IMR-90 (cell line): ENCODE measurements at regions not wholly inside any gene's neighbourhood (a gene's known extent, or its start where the extent isn't known, plus 50 kb on each side); places are given as distances from the start of the nearest gene placed in this dataset.

Experiments used
- ATAC-seq: fragments of 200-7000 bp; cut with Tn5 transposase; 2 replicates; pipeline ENCODE4 v1.9.1; 2020; ENCODE audit warnings: low read depth, mild to moderate bottlenecking, moderate library complexity
- BruUV-seq: library from RNA; stranded (reverse); fragments of 400-500 nt; replicated peaks from 2 replicates; lab custom pipeline; 2021; lab: Mats Ljungman, UMichigan
- CTCF ChIA-PET: fragments of 300-600 bp; formaldehyde crosslinking; extraction: SDS; loops from one replicate; lab custom pipeline; 2021; ENCODE audit warnings: antibody characterized with exemption; lab: Yijun Ruan, JAX
- POLR2A ChIA-PET: fragments of 300-600 bp; sonication (Branson Sonifier 250); formaldehyde crosslinking; loops from one replicate; lab custom pipeline; 2022; ENCODE audit warnings: antibody characterized with exemption; ENCODE audit not compliant: unreplicated experiment; lab: Charles Lee
- DNase-seq: peaks from one replicate; pipeline ENCODE4 v3.0.0; 2013
- H2AFZ ChIP-seq: replicated peaks from 2 replicates; pipeline ENCODE3; 2013; ENCODE audit warnings: low read length, mild to moderate bottlenecking; ENCODE audit not compliant: poor library complexity
- H2AK5ac ChIP-seq: 2 replicates; pipeline ENCODE4 v1.6.1; 2013; ENCODE audit warnings: low read depth, low read length, inconsistent platforms
- H2AK9ac ChIP-seq: replicated peaks from 2 replicates; pipeline ENCODE3; 2013; ENCODE audit warnings: mild to moderate bottlenecking, low read depth, low read length, moderate library complexity; ENCODE audit not compliant: poor library complexity
- H2BK120ac ChIP-seq: 2 replicates; pipeline ENCODE4 v1.6.1; 2013; ENCODE audit warnings: low read depth, low read length, inconsistent platforms
- H2BK15ac ChIP-seq: 3 replicates; pipeline ENCODE4 v1.6.1; 2013; ENCODE audit warnings: low read depth, low read length, inconsistent platforms
- H2BK20ac ChIP-seq: 2 replicates; pipeline ENCODE4 v1.6.1; 2013; ENCODE audit warnings: low read depth, mild to moderate bottlenecking, inconsistent platforms, low read length, moderate library complexity
- H2BK5ac ChIP-seq: 2 replicates; pipeline ENCODE4 v1.6.1; 2013; ENCODE audit warnings: mild to moderate bottlenecking, low read depth, low read length, inconsistent platforms; ENCODE audit not compliant: poor library complexity, severe bottlenecking
- H3K14ac ChIP-seq: replicated peaks from 2 replicates; pipeline ENCODE4 v1.6.1; 2013; ENCODE audit warnings: low read depth, low read length, inconsistent platforms
- H3K18ac ChIP-seq: 2 replicates; pipeline ENCODE4 v1.6.1; 2013; ENCODE audit warnings: low read depth, low read length, control low read depth
- H3K23ac ChIP-seq: 2 replicates; pipeline ENCODE4 v1.6.1; 2013; ENCODE audit warnings: low read depth, low read length, inconsistent platforms
- H3K27ac ChIP-seq: 2 replicates; pipeline ENCODE4 v1.5.1; 2013; ENCODE audit warnings: mild to moderate bottlenecking, control low read depth, low read length; ENCODE audit not compliant: insufficient read depth
- H3K27me3 ChIP-seq: 2 replicates; pipeline ENCODE4 v1.6.1; 2013; ENCODE audit warnings: low read length; ENCODE audit not compliant: control insufficient read depth, insufficient read depth
- H3K36me3 ChIP-seq: 2 replicates; pipeline ENCODE4 v1.6.1; 2013; ENCODE audit warnings: low read length, mixed read lengths; ENCODE audit not compliant: control insufficient read depth, insufficient read depth
- H3K4ac ChIP-seq: 2 replicates; pipeline ENCODE4 v1.6.1; 2013; ENCODE audit warnings: low read depth, low read length, inconsistent platforms
- H3K4me1 ChIP-seq: 2 replicates; pipeline ENCODE4 v1.6.1; 2013; ENCODE audit warnings: low read length, mixed read lengths; ENCODE audit not compliant: control insufficient read depth, insufficient read depth
- H3K4me2 ChIP-seq: 2 replicates; pipeline ENCODE4 v1.6.1; 2013; ENCODE audit warnings: low read depth, mild to moderate bottlenecking, control low read depth, low read length, moderate library complexity
- H3K4me3 ChIP-seq: 2 replicates; pipeline ENCODE4 v1.5.1; 2013; ENCODE audit warnings: low read depth, mild to moderate bottlenecking, control low read depth, low read length, moderate library complexity; ENCODE audit not compliant: insufficient read depth
- H3K56ac ChIP-seq: 2 replicates; pipeline ENCODE4 v1.6.1; 2013; ENCODE audit warnings: low read length, inconsistent platforms; ENCODE audit not compliant: insufficient read depth; ENCODE audit errors: extremely low read depth
- H3K79me1 ChIP-seq, 2 experiments: 2 replicates each; pipeline ENCODE4 v1.6.1; 2013; ENCODE audit warnings: low read length in 2 of 2, inconsistent platforms in 1 of 2, low read depth in 1 of 2
- H3K9ac ChIP-seq: 2 replicates; pipeline ENCODE4 v1.6.1; 2013; ENCODE audit warnings: low read depth, low read length, control low read depth
- H3K9me1 ChIP-seq: 2 replicates; pipeline ENCODE4 v1.6.1; 2013; ENCODE audit warnings: low read length, inconsistent platforms; ENCODE audit not compliant: insufficient read depth
- H3K9me3 ChIP-seq: 2 replicates; pipeline ENCODE4 v1.6.1; 2013; ENCODE audit warnings: low read length; ENCODE audit not compliant: control insufficient read depth, insufficient read depth
- H4K20me1 ChIP-seq: 2 replicates; pipeline ENCODE4 v1.6.1; 2013; ENCODE audit warnings: low read length, inconsistent platforms; ENCODE audit not compliant: insufficient read depth
- H4K5ac ChIP-seq: 2 replicates; pipeline ENCODE4 v1.6.1; 2013; ENCODE audit warnings: mild to moderate bottlenecking, low read depth, low read length, control low read depth
- H4K8ac ChIP-seq, 2 experiments: 2 replicates each; pipeline ENCODE4 v1.6.1; 2013; ENCODE audit warnings: low read depth in 2 of 2, low read length in 2 of 2, control low read depth in 1 of 2, inconsistent platforms in 1 of 2
- H4K91ac ChIP-seq: 2 replicates; pipeline ENCODE4 v1.6.1; 2013; ENCODE audit warnings: low read depth, low read length, inconsistent platforms; ENCODE audit not compliant: insufficient read depth
- BHLHE40 ChIP-seq: fragments of 150-350 bp; IDR thresholded peaks from 2 replicates; pipeline ENCODE4 v1.6.1; 2016; ENCODE audit warnings: mild to moderate bottlenecking, low read depth, low read length
- CEBPB ChIP-seq: IDR thresholded peaks from 2 replicates; pipeline ENCODE4 v1.6.1; 2012; ENCODE audit warnings: low read depth, low read length, improper control_type of control experiment
- CHD1 ChIP-seq: IDR thresholded peaks from 2 replicates; pipeline ENCODE4 v1.6.1; 2012; ENCODE audit warnings: low read depth, low read length, improper control_type of control experiment
- FOS ChIP-seq: fragments of 150-350 bp; IDR thresholded peaks from 2 replicates; pipeline ENCODE4 v1.6.1; 2016; ENCODE audit warnings: low read depth, low read length
- MAFK ChIP-seq: IDR thresholded peaks from 2 replicates; pipeline ENCODE4 v1.6.1; 2012; ENCODE audit warnings: low read depth, low read length, improper control_type of control experiment
- MAZ ChIP-seq: IDR thresholded peaks from 2 replicates; pipeline ENCODE4 v1.6.1; 2012; ENCODE audit warnings: low read depth, mild to moderate bottlenecking, low read length, improper control_type of control experiment, moderate library complexity, borderline replicate concordance
- MXI1 ChIP-seq: IDR thresholded peaks from 2 replicates; pipeline ENCODE4 v1.6.1; 2012; ENCODE audit warnings: low read depth, mild to moderate bottlenecking, low read length, moderate library complexity, borderline replicate concordance
- NFE2L2 ChIP-seq: fragments of 150-350 bp; IDR thresholded peaks from 2 replicates; pipeline ENCODE4 v1.6.1; 2016; ENCODE audit warnings: low read depth, mild to moderate bottlenecking, low read length
- POLR2A ChIP-seq: IDR thresholded peaks from 2 replicates; pipeline ENCODE4 v1.6.1; 2012; ENCODE audit warnings: mild to moderate bottlenecking, low read depth, low read length
- RAD21 ChIP-seq: IDR thresholded peaks from 2 replicates; pipeline ENCODE4 v1.6.1; 2012; ENCODE audit warnings: low read length, improper control_type of control experiment
- RCOR1 ChIP-seq: IDR thresholded peaks from 2 replicates; pipeline ENCODE4 v1.6.1; 2012; ENCODE audit warnings: mild to moderate bottlenecking, low read length, improper control_type of control experiment; ENCODE audit not compliant: insufficient replicate concordance
- RFX5 ChIP-seq: IDR thresholded peaks from 2 replicates; pipeline ENCODE4 v1.8.0; 2012; ENCODE audit warnings: low read depth, mild to moderate bottlenecking, low read length, moderate library complexity
- SMC3 ChIP-seq: fragments of 150-350 bp; IDR thresholded peaks from 2 replicates; pipeline ENCODE4 v1.6.1; 2016; ENCODE audit warnings: low read depth, mild to moderate bottlenecking, antibody characterized with exemption, low read length, moderate library complexity
- WGBS, 2 experiments: methylation state at CpG; one replicate each; pipeline versions ENCODE4 v1.1.5 to v1.1.7; 2013; ENCODE audit warnings: missing lambda C conversion rate in 2 of 2; ENCODE audit not compliant: insufficient read length in 1 of 2; ENCODE audit errors: extremely low coverage in 2 of 2; 5-methylcytosine and 5-hydroxymethylcytosine counted together
- dilution Hi-C: fragments of 300-500 bp; cut with HindIII; formaldehyde crosslinking; loops from one replicate; pipeline ENCODE4 v1.14.3; 2018; ENCODE audit warnings: low sequenced_read_pairs; ENCODE audit not compliant: unreplicated experiment
- in situ Hi-C: fragments of 300-500 bp; cut with MboI; formaldehyde crosslinking; loops from 3 replicates; pipeline ENCODE4 v1.14.3; 2019; ENCODE audit warnings: low sequenced_read_pairs, inconsistent platforms, mixed read lengths
- intact Hi-C: fragments of 100-400 bp; cut with micrococcal nuclease; formaldehyde crosslinking; loops from 2 replicates; pipeline ENCODE4 v1.10.0; 2022
- TF ChIP-seq, protein P1 (sequence below): fragments of 150-350 bp; IDR thresholded peaks from 2 replicates; pipeline ENCODE4 v1.6.1; 2017; ENCODE audit warnings: mild to moderate bottlenecking, antibody characterized with exemption, low read length, low read depth
- TF ChIP-seq, protein P2 (sequence below): conservative IDR thresholded peaks from 2 replicates; pipeline ENCODE4 v1.5.1; 2012; ENCODE audit warnings: mild to moderate bottlenecking, low read depth, low read length, improper control_type of control experiment
- TF ChIP-seq, protein P3 (sequence below): fragments of 150-350 bp; IDR thresholded peaks from 2 replicates; pipeline ENCODE4 v1.6.1; 2016; ENCODE audit warnings: low read depth, mild to moderate bottlenecking, low read length, moderate library complexity, borderline replicate concordance

DNA sequence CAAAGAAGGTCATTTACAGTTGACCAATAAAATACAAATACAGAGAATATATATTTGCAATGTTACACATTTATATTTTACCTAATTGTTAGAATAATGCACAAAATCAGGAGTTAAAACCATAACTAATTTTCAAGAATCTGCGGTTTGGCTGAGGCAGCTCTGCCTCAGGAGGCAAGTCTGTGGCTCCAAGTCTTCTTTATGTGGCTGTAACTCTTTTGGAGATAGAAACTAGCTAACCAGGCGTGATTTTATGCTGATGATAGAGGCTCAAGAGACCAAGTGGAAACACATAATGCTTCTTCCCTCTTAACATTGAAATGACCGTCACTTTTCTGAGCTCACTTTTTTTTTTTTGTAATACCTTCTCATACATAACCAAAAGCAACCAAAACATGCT is 744.7 kb upstream of the CXADR start:
- H3K9me1 ChIP-seq = peaks cover 2% of the 10 kb centered on the region
- H3K27me3 ChIP-seq = no peaks in the 10 kb centered on the region
- dilution Hi-C loops = no loop called here
- TF ChIP-seq FOS = no peak
- TF ChIP-seq CHD1 = no peak
- TF ChIP-seq SMC3 = no peak
- no peak for TF ChIP-seq MXI1
- TF ChIP-seq, protein P1, sequence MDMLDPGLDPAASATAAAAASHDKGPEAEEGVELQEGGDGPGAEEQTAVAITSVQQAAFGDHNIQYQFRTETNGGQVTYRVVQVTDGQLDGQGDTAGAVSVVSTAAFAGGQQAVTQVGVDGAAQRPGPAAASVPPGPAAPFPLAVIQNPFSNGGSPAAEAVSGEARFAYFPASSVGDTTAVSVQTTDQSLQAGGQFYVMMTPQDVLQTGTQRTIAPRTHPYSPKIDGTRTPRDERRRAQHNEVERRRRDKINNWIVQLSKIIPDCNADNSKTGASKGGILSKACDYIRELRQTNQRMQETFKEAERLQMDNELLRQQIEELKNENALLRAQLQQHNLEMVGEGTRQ = no peak
- TF ChIP-seq BHLHE40 = no peak
- no peak for TF ChIP-seq RFX5
- TF ChIP-seq, protein P2, sequence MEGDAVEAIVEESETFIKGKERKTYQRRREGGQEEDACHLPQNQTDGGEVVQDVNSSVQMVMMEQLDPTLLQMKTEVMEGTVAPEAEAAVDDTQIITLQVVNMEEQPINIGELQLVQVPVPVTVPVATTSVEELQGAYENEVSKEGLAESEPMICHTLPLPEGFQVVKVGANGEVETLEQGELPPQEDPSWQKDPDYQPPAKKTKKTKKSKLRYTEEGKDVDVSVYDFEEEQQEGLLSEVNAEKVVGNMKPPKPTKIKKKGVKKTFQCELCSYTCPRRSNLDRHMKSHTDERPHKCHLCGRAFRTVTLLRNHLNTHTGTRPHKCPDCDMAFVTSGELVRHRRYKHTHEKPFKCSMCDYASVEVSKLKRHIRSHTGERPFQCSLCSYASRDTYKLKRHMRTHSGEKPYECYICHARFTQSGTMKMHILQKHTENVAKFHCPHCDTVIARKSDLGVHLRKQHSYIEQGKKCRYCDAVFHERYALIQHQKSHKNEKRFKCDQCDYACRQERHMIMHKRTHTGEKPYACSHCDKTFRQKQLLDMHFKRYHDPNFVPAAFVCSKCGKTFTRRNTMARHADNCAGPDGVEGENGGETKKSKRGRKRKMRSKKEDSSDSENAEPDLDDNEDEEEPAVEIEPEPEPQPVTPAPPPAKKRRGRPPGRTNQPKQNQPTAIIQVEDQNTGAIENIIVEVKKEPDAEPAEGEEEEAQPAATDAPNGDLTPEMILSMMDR = no peak
- no peak for TF ChIP-seq MAFK
- no peak for TF ChIP-seq RAD21
- TF ChIP-seq MAZ = no peak
- TF ChIP-seq CEBPB = no peak
- TF ChIP-seq NFE2L2 = no peak
- TF ChIP-seq RCOR1 = no peak
- TF ChIP-seq POLR2A = no peak
- TF ChIP-seq, protein P3, sequence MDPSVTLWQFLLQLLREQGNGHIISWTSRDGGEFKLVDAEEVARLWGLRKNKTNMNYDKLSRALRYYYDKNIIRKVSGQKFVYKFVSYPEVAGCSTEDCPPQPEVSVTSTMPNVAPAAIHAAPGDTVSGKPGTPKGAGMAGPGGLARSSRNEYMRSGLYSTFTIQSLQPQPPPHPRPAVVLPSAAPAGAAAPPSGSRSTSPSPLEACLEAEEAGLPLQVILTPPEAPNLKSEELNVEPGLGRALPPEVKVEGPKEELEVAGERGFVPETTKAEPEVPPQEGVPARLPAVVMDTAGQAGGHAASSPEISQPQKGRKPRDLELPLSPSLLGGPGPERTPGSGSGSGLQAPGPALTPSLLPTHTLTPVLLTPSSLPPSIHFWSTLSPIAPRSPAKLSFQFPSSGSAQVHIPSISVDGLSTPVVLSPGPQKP = no peak
- ChIA-PET CTCF (interaction anchor here (0.6 kb wide), 1 partner anchor 18 kb away, joined by 3 read pairs; no protein-coding TSS in a partner anchor), POLR2A (no interaction called here)
- H3K36me3 ChIP-seq = no peaks in the 10 kb centered on the region
- no peak overlapping the region for H4K8ac ChIP-seq
- BruUV-seq = no TSS peak
- H4K20me1 ChIP-seq = no peaks in the 10 kb centered on the region
- H3K18ac ChIP-seq = no peak overlapping the region
- WGBS, 2 experiments = 100% methylated on average over 1 of the region's 3 CpGs; no CpG with 5 or more reads in 1 of the 2 experiments
- H2AK5ac ChIP-seq = no peak overlapping the region
- H2BK20ac ChIP-seq = no peak overlapping the region
- H3K4ac ChIP-seq = no peak overlapping the region
- in situ Hi-C loops = no loop called here
- intact Hi-C loops = no loop called here
- H2AFZ ChIP-seq = no peak overlapping the region
- no peak overlapping the region for H2BK5ac ChIP-seq
- H2BK120ac ChIP-seq = no peak overlapping the region
- no peak overlapping the region for H3K4me3 ChIP-seq
- no peak for ATAC-seq
- H3K14ac ChIP-seq = no peak overlapping the region
- H3K9ac ChIP-seq = no peak overlapping the region
- DNase-seq = no peak
- no peak overlapping the region for H3K4me2 ChIP-seq
- H4K5ac ChIP-seq = no peak overlapping the region
- H3K27ac ChIP-seq = no peak overlapping the region
- H4K91ac ChIP-seq = no peak overlapping the region
- no peak overlapping the region for H2AK9ac ChIP-seq
- H3K79me1 ChIP-seq = no peaks in the 10 kb centered on the region
- H3K4me1 ChIP-seq = peaks cover 4% of the 10 kb centered on the region
- no peaks in the 10 kb centered on the region for H3K9me3 ChIP-seq
- no peak overlapping the region for H3K23ac ChIP-seq
- no peak overlapping the region for H3K56ac ChIP-seq
- no peak overlapping the region for H2BK15ac ChIP-seq
